Type B pancreatic cell (in vitro differentiated cells): ENCODE measurements at regions not wholly inside any gene's neighbourhood (a gene's known extent, or its start where the extent isn't known, plus 50 kb on each side); places are given as distances from the start of the nearest gene placed in this dataset.
A peak's percentile ranks its signal among the peaks of the same experiment; 100 is the strongest.

Experiments
- DNase-seq: peaks from one replicate; pipeline ENCODE4 v3.0.0; 2021; ENCODE audit warnings: mixed read lengths; ENCODE audit not compliant: unreplicated experiment; ENCODE audit errors: extremely low spot score
- H3K27ac Mint-ChIP-seq: 2 replicates; pipeline ENCODE4 v1.8.0; 2021; ENCODE audit warnings: mild to moderate bottlenecking, mixed read lengths
- H3K27me3 Mint-ChIP-seq: 2 replicates; pipeline ENCODE4 v1.8.0; 2021; ENCODE audit warnings: mixed read lengths
- H3K36me3 Mint-ChIP-seq: 2 replicates; pipeline ENCODE4 v1.8.0; 2021; ENCODE audit warnings: mixed read lengths
- H3K4me1 Mint-ChIP-seq: one replicate; pipeline ENCODE4 v1.8.0; 2021; ENCODE audit warnings: mixed read lengths; ENCODE audit not compliant: unreplicated experiment
- H3K4me3 Mint-ChIP-seq: 2 replicates; pipeline ENCODE4 v1.8.0; 2021; ENCODE audit warnings: mild to moderate bottlenecking, mixed read lengths
- H3K9me3 Mint-ChIP-seq: 2 replicates; pipeline ENCODE4 v1.8.0; 2021; ENCODE audit warnings: mixed read lengths
- TF ChIP-seq, protein P1 (sequence below): fragments of 200-600 bp; sonication (generic); conservative IDR thresholded peaks from 2 replicates; pipeline ENCODE4 v1.5.0; 2021; ENCODE audit warnings: antibody characterized with exemption, mild to moderate bottlenecking

DNA sequence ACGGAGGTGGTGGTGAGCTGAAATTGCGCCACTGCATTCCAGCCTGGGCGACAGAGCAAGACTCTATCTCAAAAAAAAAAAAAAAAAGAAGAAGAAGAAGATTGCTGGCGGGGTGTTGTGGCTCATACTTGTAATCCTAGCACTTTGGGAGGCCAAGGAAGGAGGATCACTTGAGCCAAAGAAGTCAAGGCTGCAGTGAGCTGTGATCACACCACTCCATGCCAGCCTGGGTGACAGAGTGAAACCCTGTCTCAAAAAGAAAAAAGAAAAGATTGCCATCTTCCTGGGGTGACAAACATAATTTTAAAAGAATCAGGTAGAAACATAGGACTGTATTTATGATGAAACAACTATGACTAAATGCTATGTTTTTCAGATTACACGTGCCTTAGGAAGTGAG lies 55.1 kb upstream of the EML4 start:
- H3K4me3 Mint-ChIP-seq: no peak overlapping the region
- DNase-seq: no peak
- H3K9me3 Mint-ChIP-seq: no peaks in the 10 kb centered on the region

DNA sequence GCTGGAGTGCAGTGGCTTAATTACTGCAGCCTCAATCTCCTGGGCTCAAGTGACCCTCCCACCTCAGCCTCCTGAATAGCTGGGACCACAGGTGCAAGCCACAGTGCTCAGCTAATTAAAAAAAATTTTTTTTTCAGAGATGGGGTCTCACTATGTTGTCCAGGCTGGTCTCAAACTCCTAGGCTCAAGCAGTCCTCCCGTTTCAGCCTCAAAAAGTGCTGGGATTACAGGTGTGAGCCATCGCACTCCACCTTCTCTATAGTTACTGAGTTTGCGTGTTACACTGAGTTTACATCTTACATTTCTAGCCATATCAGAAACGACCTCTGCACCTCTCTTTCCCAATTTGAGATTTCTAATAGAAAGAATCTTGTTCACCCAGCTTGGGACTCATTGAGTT lies 53.6 kb upstream of the EML4 start:
- Mint-ChIP-seq H3K4me1 (peaks cover 36% of the 10 kb centered on the region), H3K4me3 (no peak overlapping the region)
- DNase-seq: no peak

More for the DNA sequence above, 55.1 kb upstream of the EML4 start:
- H3K27me3 Mint-ChIP-seq: peaks cover 3% of the 10 kb centered on the region
- H3K36me3 Mint-ChIP-seq: no peaks in the 10 kb centered on the region
- TF ChIP-seq, protein P1, sequence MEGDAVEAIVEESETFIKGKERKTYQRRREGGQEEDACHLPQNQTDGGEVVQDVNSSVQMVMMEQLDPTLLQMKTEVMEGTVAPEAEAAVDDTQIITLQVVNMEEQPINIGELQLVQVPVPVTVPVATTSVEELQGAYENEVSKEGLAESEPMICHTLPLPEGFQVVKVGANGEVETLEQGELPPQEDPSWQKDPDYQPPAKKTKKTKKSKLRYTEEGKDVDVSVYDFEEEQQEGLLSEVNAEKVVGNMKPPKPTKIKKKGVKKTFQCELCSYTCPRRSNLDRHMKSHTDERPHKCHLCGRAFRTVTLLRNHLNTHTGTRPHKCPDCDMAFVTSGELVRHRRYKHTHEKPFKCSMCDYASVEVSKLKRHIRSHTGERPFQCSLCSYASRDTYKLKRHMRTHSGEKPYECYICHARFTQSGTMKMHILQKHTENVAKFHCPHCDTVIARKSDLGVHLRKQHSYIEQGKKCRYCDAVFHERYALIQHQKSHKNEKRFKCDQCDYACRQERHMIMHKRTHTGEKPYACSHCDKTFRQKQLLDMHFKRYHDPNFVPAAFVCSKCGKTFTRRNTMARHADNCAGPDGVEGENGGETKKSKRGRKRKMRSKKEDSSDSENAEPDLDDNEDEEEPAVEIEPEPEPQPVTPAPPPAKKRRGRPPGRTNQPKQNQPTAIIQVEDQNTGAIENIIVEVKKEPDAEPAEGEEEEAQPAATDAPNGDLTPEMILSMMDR: no peak
- peaks cover 35% of the 10 kb centered on the region for H3K4me1 Mint-ChIP-seq
- no peak overlapping the region for H3K27ac Mint-ChIP-seq

DNA sequence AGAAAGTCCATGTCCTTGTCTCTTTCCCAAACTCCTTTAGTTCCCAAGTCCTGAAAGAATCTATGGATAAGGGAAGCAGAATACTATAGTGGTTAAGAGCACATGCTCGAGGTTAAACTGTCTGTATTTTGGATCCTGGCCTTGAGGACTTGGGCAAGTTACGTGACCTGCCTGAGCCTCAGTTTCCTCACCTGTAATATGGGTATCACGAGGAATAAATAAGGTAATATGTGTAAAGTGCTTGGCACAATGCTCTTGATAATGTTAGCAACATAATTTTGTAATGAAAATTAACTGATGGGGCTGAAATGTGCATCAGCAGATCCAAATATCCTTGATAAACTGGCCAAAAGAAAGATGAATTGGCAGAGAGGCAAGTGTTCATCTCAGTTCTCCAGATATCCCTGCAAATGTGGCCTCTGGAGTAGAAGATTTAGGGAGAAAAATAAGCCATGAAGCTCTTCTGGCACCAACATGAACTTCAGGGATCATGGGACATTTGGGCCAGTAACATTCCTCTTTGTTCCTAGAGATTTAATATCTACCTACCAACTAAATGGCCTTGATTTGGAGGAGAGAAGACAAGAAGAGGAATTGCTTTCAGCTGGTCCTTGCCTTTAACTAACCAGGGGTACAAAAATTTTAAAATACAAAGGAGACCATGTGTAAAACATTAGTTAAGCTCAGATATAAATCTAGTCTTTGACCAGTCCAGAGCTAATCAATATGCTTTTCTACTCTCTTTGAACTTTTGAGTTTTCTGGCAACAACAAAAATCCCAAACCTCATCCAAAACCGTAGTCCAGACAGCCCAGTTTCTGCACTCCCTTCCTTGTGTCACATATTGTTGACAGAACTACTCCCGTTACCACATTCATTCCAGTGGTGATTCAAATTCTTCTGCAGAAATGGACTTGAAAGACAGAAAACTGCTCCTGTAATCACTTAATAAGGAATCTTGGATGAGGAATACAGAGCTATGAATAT lies 52.7 kb upstream of the EML4 start:
- Mint-ChIP-seq H3K9me3 (no peaks in the 10 kb centered on the region), H3K27me3 (peaks cover 3% of the 10 kb centered on the region), H3K36me3 (no peaks in the 10 kb centered on the region), H3K27ac (no peak overlapping the region), H3K4me3 (no peak overlapping the region), H3K4me1 (peaks cover 36% of the 10 kb centered on the region)
- TF ChIP-seq, protein P1: no peak
- no peak for DNase-seq

More for the DNA sequence above, 53.6 kb upstream of the EML4 start:
- TF ChIP-seq, protein P1: no peak
- no peaks in the 10 kb centered on the region for H3K36me3 Mint-ChIP-seq
- H3K9me3 Mint-ChIP-seq: no peaks in the 10 kb centered on the region
- peaks cover 3% of the 10 kb centered on the region for H3K27me3 Mint-ChIP-seq
- H3K27ac Mint-ChIP-seq: no peak overlapping the region

DNA sequence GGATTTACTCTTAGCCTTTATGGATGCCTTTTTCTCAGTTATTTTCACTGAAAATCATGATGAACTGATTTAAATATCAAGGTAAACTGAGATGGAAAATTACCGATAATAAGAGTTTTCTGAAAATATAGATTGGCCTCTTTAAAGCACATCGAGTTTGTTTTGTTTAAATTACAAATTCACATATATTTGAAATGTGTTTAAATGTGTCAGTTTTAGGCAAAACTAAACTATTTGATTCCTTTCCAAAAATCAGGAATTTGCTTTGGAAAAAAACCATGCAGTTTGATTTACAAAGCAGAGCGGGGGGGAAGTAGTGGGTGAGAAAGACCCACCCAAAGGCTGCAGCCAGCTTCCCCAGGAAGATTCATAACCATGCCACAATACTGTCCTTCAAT lies 52.0 kb upstream of the EML4 start:
- H3K27me3 Mint-ChIP-seq: peaks cover 3% of the 10 kb centered on the region
- H3K4me3 Mint-ChIP-seq: no peak overlapping the region
- H3K36me3 Mint-ChIP-seq: no peaks in the 10 kb centered on the region
- H3K4me1 Mint-ChIP-seq: peaks cover 36% of the 10 kb centered on the region
- no peak overlapping the region for H3K27ac Mint-ChIP-seq
- no peak for DNase-seq
- TF ChIP-seq, protein P1: no peak
- no peaks in the 10 kb centered on the region for H3K9me3 Mint-ChIP-seq

DNA sequence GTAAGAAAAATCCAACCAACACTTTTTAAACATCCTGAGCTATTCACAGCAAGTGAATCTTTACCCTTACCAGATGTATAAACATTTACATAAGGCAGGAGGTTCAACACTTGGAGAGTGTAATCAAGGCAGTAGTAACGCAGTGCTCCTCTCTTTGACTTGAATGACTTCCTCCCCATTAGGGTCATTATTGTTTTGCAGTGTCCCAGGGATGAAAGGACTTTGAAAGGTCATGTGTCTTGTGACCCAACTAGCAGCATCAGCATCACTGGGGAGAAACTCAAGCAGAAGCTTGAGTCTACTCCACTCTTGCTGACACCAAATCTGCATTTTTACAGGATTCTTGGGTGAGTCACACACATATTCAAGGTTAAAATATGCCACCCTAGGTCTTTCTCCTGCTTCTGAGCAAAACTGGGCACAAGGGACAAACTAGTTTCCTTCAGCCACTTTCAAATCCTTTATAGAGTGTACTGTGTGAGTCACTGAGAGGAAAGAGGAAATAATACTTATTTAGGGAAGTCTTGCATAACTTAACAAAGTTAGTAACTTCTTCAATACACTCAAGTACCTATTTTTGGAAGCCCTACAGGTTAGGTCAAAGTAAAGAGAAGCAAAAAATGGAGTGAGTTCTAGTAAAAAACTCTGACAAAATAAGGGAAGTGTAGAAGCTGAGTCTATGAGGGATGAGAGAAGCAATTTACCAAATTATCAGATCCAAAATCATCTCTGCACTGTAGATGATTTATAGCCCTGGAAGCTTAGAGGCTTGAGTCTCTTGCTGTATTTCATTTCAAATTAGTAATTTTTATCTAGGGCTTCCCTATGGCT lies 51.0 kb upstream of the EML4 start:
- H3K4me3 Mint-ChIP-seq: no peak overlapping the region
- TF ChIP-seq, protein P1: no peak
- H3K27me3 Mint-ChIP-seq: peaks cover 3% of the 10 kb centered on the region
- no peaks in the 10 kb centered on the region for H3K36me3 Mint-ChIP-seq
- no peaks in the 10 kb centered on the region for H3K9me3 Mint-ChIP-seq
- peak overlapping the region; percentile 49 for H3K27ac Mint-ChIP-seq
- DNase-seq: no peak
- peaks cover 36% of the 10 kb centered on the region for H3K4me1 Mint-ChIP-seq
